ENCODE measurements at regions not wholly inside any gene's neighbourhood (a gene's known extent, or its start where the extent isn't known, plus 50 kb on each side); places are given as distances from the start of the nearest gene placed in this dataset.

DNA sequence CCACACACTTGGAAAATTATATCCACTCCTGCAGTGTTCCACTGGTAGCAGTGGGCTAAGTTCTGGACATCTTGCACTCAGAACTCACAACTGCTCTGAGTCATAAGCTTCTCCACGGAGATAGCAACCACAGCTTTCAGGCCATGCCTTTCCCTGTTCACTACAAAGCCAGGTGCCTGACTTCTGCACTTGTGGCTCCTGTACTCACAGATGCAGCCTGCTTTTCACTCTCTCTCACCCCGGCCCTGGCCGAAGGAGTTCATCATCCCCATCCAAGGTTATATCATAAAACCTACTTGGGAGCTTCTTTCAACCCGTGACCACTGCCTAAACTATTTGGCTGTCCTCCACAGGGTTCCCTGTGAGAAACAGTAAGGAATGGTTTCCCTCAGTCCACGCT, 999.4 kb downstream of the GLUD2 start:
- Histone ChIP-seq H3K4me2 (ENCODE audit: low read length) (no peak overlapping the region), H3K4ac (ENCODE audit: low read depth, low read length) (no peak overlapping the region), H3K14ac (ENCODE audit: low read length) (no peak overlapping the region), H3K18ac (ENCODE audit: low read length) (no peak overlapping the region), H3K4me3 (ENCODE audit: low read depth, low read length) (no peak overlapping the region), H3K36me3 (ENCODE audit: control insufficient read depth in 1 of 2, insufficient read depth in 2 of 2, low read length in 2 of 2) (no peaks in the 10 kb centered on the region), H2AFZ (ENCODE audit: insufficient read depth, low read length, poor library complexity) (no peak overlapping the region), H4K91ac (ENCODE audit: low read depth, low read length) (no peak overlapping the region), H4K12ac (ENCODE audit: low read depth, low read length) (no peak overlapping the region), H3K79me2 (ENCODE audit: control insufficient read depth, insufficient read depth, low read length, poor library complexity) (no peaks in the 10 kb centered on the region), H3K9ac (ENCODE audit: low read length) (no peak overlapping the region), H3K23ac (ENCODE audit: low read length) (no peak overlapping the region), H3K27me3 (ENCODE audit: insufficient read depth, low read length) (no peaks in the 10 kb centered on the region), H2BK120ac (ENCODE audit: insufficient read depth, low read length, poor library complexity) (no peak overlapping the region), H3K79me1 (ENCODE audit: low read length) (no peaks in the 10 kb centered on the region), H2AK5ac (ENCODE audit: low read length) (no peak overlapping the region), H3K27ac (ENCODE audit: low read depth, low read length) (no peak overlapping the region), H3K4me1 (ENCODE audit: control insufficient read depth in 1 of 2, insufficient read depth in 2 of 2, low read length in 2 of 2) (no peaks in the 10 kb centered on the region), H2BK12ac (ENCODE audit: low read length) (no peak overlapping the region), H2BK5ac (ENCODE audit: low read depth, low read length, poor library complexity) (no peak overlapping the region), H4K8ac (ENCODE audit: low read depth, low read length) (no peak overlapping the region), H3K9me3 (ENCODE audit: insufficient read depth, low read depth, low read length) (no peaks in the 10 kb centered on the region)
- DNase-seq = no peak
- WGBS (ENCODE audit: extremely low coverage, insufficient coverage, insufficient read length) = no CpG with 5 or more reads among the region's 5 CpGs

- no peaks in the 10 kb centered on the region for H3K79me2 ChIP-seq (ENCODE audit: control insufficient read depth, insufficient read depth, low read length, poor library complexity)
Observed at GRCh38 chrX:122047261-122047660, 999.9 kb downstream of the GLUD2 start.

GRCh38 chrX:122055460-122055859, 1008.0 kb downstream of the GLUD2 start:
- Histone ChIP-seq H3K79me1 (ENCODE audit: low read length) (no peaks in the 10 kb centered on the region), H2BK120ac (ENCODE audit: insufficient read depth, low read length, poor library complexity) (no peak overlapping the region), H3K4me3 (ENCODE audit: low read depth, low read length) (no peak overlapping the region), H2BK12ac (ENCODE audit: low read length) (no peak overlapping the region), H3K79me2 (ENCODE audit: control insufficient read depth, insufficient read depth, low read length, poor library complexity) (no peaks in the 10 kb centered on the region), H3K9ac (ENCODE audit: low read length) (no peak overlapping the region), H3K36me3 (ENCODE audit: control insufficient read depth in 1 of 2, insufficient read depth in 2 of 2, low read length in 2 of 2) (no peaks in the 10 kb centered on the region), H3K18ac (ENCODE audit: low read length) (no peak overlapping the region), H4K91ac (ENCODE audit: low read depth, low read length) (no peak overlapping the region), H3K4me1 (ENCODE audit: control insufficient read depth in 1 of 2, insufficient read depth in 2 of 2, low read length in 2 of 2) (no peaks in the 10 kb centered on the region), H3K27ac (ENCODE audit: low read depth, low read length) (no peak overlapping the region), H2AFZ (ENCODE audit: insufficient read depth, low read length, poor library complexity) (no peak overlapping the region), H4K8ac (ENCODE audit: low read depth, low read length) (no peak overlapping the region), H2BK5ac (ENCODE audit: low read depth, low read length, poor library complexity) (no peak overlapping the region), H3K4me2 (ENCODE audit: low read length) (no peak overlapping the region), H3K9me3 (ENCODE audit: insufficient read depth, low read depth, low read length) (no peaks in the 10 kb centered on the region), H3K4ac (ENCODE audit: low read depth, low read length) (no peak overlapping the region), H3K14ac (ENCODE audit: low read length) (no peak overlapping the region), H4K12ac (ENCODE audit: low read depth, low read length) (no peak overlapping the region), H2AK5ac (ENCODE audit: low read length) (no peak overlapping the region), H3K27me3 (ENCODE audit: insufficient read depth, low read length) (no peaks in the 10 kb centered on the region), H3K23ac (ENCODE audit: low read length) (no peak overlapping the region)
- no peak for DNase-seq
- no CpG with 5 or more reads among the region's 2 CpGs for WGBS (ENCODE audit: extremely low coverage, insufficient coverage, insufficient read length)

More at GRCh38 chrX:122047261-122047660, 999.9 kb downstream of the GLUD2 start:
- Histone ChIP-seq H2BK5ac (ENCODE audit: low read depth, low read length, poor library complexity) (no peak overlapping the region), H3K36me3 (ENCODE audit: control insufficient read depth in 1 of 2, insufficient read depth in 2 of 2, low read length in 2 of 2) (no peaks in the 10 kb centered on the region), H3K79me1 (ENCODE audit: low read length) (no peaks in the 10 kb centered on the region), H4K8ac (ENCODE audit: low read depth, low read length) (no peak overlapping the region), H4K12ac (ENCODE audit: low read depth, low read length) (no peak overlapping the region), H3K4ac (ENCODE audit: low read depth, low read length) (no peak overlapping the region), H3K14ac (ENCODE audit: low read length) (no peak overlapping the region), H2BK12ac (ENCODE audit: low read length) (no peak overlapping the region), H3K9me3 (ENCODE audit: insufficient read depth, low read depth, low read length) (no peaks in the 10 kb centered on the region), H3K27ac (ENCODE audit: low read depth, low read length) (no peak overlapping the region), H3K18ac (ENCODE audit: low read length) (no peak overlapping the region), H2BK120ac (ENCODE audit: insufficient read depth, low read length, poor library complexity) (no peak overlapping the region), H4K91ac (ENCODE audit: low read depth, low read length) (no peak overlapping the region), H3K4me3 (ENCODE audit: low read depth, low read length) (no peak overlapping the region), H3K27me3 (ENCODE audit: insufficient read depth, low read length) (no peaks in the 10 kb centered on the region), H2AFZ (ENCODE audit: insufficient read depth, low read length, poor library complexity) (no peak overlapping the region), H3K4me1 (ENCODE audit: control insufficient read depth in 1 of 2, insufficient read depth in 2 of 2, low read length in 2 of 2) (no peaks in the 10 kb centered on the region), H3K4me2 (ENCODE audit: low read length) (no peak overlapping the region), H2AK5ac (ENCODE audit: low read length) (no peak overlapping the region), H3K23ac (ENCODE audit: low read length) (no peak overlapping the region), H3K9ac (ENCODE audit: low read length) (no peak overlapping the region)
- no peak for DNase-seq
- no CpG with 5 or more reads among the region's 2 CpGs for WGBS (ENCODE audit: extremely low coverage, insufficient coverage, insufficient read length)

DNA sequence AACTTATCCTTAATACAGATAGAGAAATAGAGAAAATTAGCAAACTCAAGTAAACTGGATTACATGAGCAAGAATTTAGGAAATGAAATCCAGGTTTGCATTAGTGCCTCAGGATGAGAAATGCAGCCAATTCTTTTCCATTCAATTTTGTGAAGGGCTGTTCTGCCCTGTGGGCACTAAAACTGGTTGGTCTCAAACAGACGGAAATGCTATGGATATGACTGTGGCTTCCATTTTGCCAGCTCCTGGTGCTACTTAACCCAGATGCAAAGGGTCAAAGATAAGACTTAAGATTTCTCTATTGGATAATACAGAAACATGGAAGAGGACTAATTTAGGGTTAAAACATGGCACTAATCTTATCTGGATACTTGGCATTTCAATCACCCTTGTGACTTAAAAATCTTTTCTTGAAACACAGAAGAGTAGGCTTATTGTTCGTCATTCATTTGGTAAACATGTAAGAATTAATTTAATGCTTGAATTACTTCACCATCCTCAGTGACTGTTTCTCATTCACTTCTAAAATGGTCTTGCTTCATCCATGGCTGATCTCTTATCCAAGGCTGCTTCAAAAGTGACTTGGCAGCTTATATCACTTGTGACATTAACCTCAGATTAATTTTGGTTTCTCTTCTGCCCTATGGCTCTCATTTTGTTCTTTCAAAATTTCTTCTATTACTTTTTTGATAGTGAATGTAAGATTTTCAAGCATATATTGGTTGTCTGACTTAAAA, 1008.7 kb downstream of the GLUD2 start:
- no peak overlapping the region for H4K91ac ChIP-seq (ENCODE audit: low read depth, low read length)
- no peak overlapping the region for H3K18ac ChIP-seq (ENCODE audit: low read length)
- H2BK120ac ChIP-seq (ENCODE audit: insufficient read depth, low read length, poor library complexity) = no peak overlapping the region
- no peaks in the 10 kb centered on the region for H3K36me3 ChIP-seq (ENCODE audit: control insufficient read depth in 1 of 2, insufficient read depth in 2 of 2, low read length in 2 of 2)
- WGBS (ENCODE audit: extremely low coverage, insufficient coverage, insufficient read length) = no CpG with 5 or more reads among the region's 2 CpGs
- H3K4me2 ChIP-seq (ENCODE audit: low read length) = no peak overlapping the region
- H3K9ac ChIP-seq (ENCODE audit: low read length) = no peak overlapping the region
- no peaks in the 10 kb centered on the region for H3K9me3 ChIP-seq (ENCODE audit: insufficient read depth, low read depth, low read length)
- no peak overlapping the region for H3K23ac ChIP-seq (ENCODE audit: low read length)
- no peak overlapping the region for H4K12ac ChIP-seq (ENCODE audit: low read depth, low read length)
- no peak for DNase-seq
- H3K4me1 ChIP-seq (ENCODE audit: control insufficient read depth in 1 of 2, insufficient read depth in 2 of 2, low read length in 2 of 2) = no peaks in the 10 kb centered on the region
- H3K14ac ChIP-seq (ENCODE audit: low read length) = no peak overlapping the region
- H2BK5ac ChIP-seq (ENCODE audit: low read depth, low read length, poor library complexity) = no peak overlapping the region
- no peaks in the 10 kb centered on the region for H3K27me3 ChIP-seq (ENCODE audit: insufficient read depth, low read length)
- H2AFZ ChIP-seq (ENCODE audit: insufficient read depth, low read length, poor library complexity) = no peak overlapping the region
- no peak overlapping the region for H3K4ac ChIP-seq (ENCODE audit: low read depth, low read length)
- no peak overlapping the region for H3K27ac ChIP-seq (ENCODE audit: low read depth, low read length)
- no peak overlapping the region for H4K8ac ChIP-seq (ENCODE audit: low read depth, low read length)
- H2BK12ac ChIP-seq (ENCODE audit: low read length) = no peak overlapping the region
- H3K79me1 ChIP-seq (ENCODE audit: low read length) = no peaks in the 10 kb centered on the region
- H3K4me3 ChIP-seq (ENCODE audit: low read depth, low read length) = no peak overlapping the region
- no peak overlapping the region for H2AK5ac ChIP-seq (ENCODE audit: low read length)
- no peaks in the 10 kb centered on the region for H3K79me2 ChIP-seq (ENCODE audit: control insufficient read depth, insufficient read depth, low read length, poor library complexity)
